Hepatic stellate cell (primary cell): ENCODE measurements at regions not wholly inside any gene's neighbourhood (a gene's known extent, or its start where the extent isn't known, plus 50 kb on each side); places are given as distances from the start of the nearest gene placed in this dataset.

Experiments
- DNase-seq: peaks from one replicate; pipeline ENCODE4 v3.0.0; 2011; ENCODE audit warnings: low spot score

DNA sequence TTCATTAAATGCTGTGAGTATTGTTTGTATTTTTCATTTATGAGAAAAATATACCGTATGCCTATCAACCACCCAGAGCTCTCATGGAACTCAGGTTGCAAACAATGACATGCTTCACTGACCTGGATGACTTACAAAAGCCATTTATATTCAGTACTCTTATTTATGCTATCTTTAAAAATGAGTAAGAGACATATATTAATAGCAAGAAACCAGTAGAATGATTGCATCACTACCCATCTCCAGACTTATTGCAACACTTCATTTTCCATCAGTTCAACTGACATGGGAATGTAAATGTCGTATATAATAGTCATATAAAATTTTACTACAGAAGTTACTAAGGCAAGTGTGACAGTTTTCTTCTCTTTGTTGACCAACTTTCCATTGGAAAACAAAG is 69.1 kb downstream of the OTP start:
- DNase-seq, result no peak

DNA sequence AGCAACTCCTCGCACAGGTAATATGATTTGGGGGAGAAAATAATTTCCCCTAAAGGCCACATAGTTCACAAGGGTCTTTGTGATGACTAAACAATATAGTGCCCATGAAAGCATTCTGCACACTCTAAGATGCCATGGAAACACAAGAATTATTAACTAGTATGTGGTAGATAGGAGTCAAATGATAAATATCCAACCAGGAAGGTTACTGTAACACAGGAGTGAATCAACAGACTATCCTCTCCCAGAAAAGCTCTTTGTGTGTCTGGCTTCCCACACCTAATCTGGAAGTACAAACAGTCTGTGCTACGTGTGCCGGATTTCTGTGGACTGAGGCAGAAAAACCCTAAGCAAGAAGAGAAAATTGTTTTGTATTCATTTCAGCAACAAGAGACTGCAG is 70.0 kb downstream of the OTP start:
- no peak for DNase-seq

DNA sequence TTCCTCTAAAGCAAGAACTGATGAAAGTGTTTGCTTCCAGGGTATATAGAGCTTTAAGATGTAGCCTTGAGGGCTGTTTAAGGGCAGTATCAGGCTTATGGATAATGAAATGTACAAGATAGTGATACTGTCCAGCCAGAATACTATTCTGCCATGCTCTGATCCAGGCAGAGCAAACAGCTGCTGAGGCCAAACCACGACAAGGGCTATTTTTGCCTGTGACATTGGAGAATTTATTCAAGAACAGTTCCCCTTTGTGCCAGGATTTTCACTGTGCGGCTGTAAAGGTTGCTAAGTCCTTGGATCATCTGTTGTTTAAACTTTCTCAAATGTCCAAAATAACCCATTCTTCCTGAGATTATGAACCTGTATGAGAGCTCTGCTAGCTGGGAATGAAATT is 70.4 kb downstream of the OTP start:
- no peak for DNase-seq

DNA sequence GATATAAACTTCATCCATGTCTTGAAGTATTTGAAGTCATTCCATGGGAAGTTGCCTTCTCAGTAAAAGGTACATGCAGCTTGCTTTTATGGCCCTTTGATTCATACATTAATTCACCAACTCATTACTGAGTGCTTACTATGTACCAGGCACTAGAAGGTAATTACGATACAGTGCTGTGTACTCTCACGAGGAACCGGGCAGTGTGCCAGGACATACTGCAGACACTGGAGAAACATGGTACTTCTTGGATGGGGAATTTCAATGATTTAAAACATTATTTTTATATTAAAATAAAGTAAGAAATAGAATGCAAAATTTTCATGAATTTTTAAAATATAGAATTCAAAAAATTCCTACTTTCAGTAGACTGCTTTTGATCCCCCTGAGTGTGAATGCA is 71.4 kb upstream of the WDR41 start:
- DNase-seq, result no peak

DNA sequence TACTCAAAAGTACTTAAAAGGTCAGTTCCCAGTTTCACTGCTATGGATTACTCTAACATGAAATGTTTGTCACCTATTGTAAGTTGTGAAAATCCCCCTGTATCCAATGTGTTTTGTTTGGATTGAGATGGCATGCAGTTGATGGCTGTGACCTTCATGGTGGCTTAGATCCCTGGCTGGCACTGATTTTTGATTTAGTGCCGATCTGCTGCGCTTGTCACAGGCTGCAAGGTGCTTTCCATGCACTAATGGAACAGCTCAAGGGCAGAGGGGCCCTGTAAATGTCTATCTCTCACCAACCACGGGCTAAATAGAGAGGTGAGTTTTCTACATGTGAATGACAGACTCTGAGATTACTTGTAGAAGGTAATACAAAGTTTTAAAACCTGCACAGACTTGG is 69.8 kb upstream of the WDR41 start:
- no peak for DNase-seq

DNA sequence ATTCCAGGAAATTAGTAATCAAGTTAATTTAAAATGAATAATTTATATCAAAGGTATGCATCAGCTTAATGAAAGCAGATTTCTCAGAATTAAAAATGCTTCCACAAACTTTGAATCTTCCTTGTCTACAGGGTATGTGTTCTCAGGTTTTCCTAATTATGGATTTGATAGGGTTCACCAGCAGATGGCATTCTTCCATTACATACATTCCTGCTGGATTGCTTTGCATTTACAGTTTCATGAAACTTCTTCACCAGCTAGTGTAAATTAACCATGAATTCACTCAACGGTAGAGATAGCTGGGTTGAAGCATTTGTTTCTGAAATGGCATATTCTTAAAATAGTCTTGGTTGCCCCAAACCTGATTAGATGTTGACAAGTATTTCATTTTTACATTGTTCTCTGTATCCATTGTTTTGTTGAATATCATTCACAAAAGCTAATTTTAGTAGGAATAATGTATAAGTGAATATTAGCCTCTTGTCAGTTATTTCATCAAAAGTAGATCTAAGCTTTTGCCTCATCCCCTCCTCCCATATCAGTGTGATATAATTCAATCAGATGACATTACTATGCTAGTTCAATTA is 68.7 kb upstream of the WDR41 start:
- peak; percentile 4 for DNase-seq

DNA sequence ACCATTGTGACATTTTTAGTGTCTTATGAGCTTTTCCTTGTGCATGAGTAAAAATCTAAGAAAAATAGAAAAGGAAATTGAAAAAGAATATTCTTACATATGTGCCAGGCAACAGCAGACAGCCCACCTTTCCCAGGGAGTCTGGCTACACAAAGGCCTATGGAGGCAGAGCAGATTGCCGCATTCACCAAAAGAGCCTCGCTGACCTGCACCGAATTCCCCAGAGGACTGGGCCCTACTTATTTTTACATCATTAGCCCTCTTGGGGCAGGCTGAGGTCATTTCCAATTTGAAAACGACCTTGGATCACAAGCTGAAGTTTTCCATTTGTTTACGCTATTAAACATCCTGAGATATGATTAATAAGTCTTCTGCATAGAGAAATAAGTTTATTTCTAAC is 66.2 kb upstream of the WDR41 start:
- DNase-seq, result no peak

DNA sequence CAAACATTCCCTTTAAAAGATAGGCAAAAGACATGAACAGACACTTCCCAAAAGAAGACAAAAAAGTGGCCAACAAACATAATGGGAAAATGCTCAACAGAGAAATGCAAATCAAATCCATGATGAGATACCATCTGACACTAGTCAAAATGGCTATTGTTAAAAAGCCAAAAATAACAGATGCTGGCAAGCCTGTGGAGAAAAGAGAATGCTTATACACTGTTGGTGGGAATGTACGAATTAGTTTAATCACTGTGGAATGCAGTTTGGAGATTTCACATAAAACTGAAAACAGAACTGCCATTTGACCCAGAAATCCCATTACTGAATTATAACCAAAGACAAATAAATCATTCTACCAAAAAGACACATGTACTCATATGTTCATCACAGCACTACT is 58.3 kb upstream of the WDR41 start:
- DNase-seq, result no peak

DNA sequence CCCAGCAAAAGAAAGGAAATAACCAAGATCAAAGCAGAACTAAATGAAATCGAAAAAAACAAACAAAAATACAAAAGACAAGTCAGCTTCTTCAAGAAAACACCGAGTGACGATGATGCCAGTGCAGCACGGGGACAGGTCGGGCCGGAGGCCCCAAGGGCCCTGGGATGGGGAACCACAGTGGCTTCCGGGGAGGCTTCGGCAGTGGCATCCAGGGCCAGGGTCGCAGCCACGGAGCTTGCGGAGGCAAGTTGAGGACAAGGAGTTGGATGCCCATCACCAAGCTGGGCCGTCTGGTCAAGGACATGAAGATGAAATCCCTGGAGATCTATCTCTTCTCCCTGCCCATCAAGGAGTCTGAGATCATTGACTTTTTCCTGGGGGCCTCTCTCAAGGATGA is 53.2 kb upstream of the WDR41 start:
- no peak for DNase-seq
